Loucy (cell line): ENCODE measurements at regions not wholly inside any gene's neighbourhood (a gene's known extent, or its start where the extent isn't known, plus 50 kb on each side); places are given as distances from the start of the nearest gene placed in this dataset.

Experiments
- H2AFZ ChIP-seq: fragments of 200-600 bp; sonication (generic); 2 replicates; pipeline ENCODE4 v1.6.0; 2016; ENCODE audit warnings: antibody characterized with exemption, mild to moderate bottlenecking, low read length, moderate library complexity
- H3F3A ChIP-seq: fragments of 200-600 bp; 2 replicates; pipeline ENCODE4 v1.6.0; 2016; ENCODE audit warnings: antibody characterized with exemption, low read depth, mild to moderate bottlenecking
- H3K27me3 ChIP-seq: fragments of 200-600 bp; sonication (generic); 2 replicates; pipeline ENCODE4 v1.6.1; 2014; ENCODE audit warnings: low read length, mild to moderate bottlenecking; ENCODE audit not compliant: insufficient read depth, poor library complexity, severe bottlenecking
- H3K36me3 ChIP-seq: fragments of 200-600 bp; sonication (generic); 2 replicates; pipeline ENCODE4 v1.6.1; 2016; ENCODE audit warnings: low read length; ENCODE audit not compliant: insufficient read depth
- H3K4me1 ChIP-seq: fragments of 200-600 bp; sonication (generic); 2 replicates; pipeline ENCODE4 v1.5.1; 2014; ENCODE audit warnings: low read length, mild to moderate bottlenecking; ENCODE audit not compliant: insufficient read depth, poor library complexity, severe bottlenecking
- H3K4me2 ChIP-seq: fragments of 200-600 bp; sonication (generic); 2 replicates; pipeline ENCODE4 v1.6.0; 2014; ENCODE audit warnings: antibody characterized with exemption, low read length, low read depth, mild to moderate bottlenecking; ENCODE audit not compliant: poor library complexity, severe bottlenecking
- H3K4me3 ChIP-seq: fragments of 200-600 bp; sonication (generic); 2 replicates; pipeline ENCODE4 v1.5.1; 2014; ENCODE audit warnings: low read length, mild to moderate bottlenecking, mixed read lengths; ENCODE audit not compliant: poor library complexity, severe bottlenecking
- H3K79me2 ChIP-seq: fragments of 200-600 bp; sonication (generic); 2 replicates; pipeline ENCODE4 v1.6.1; 2014; ENCODE audit warnings: low read length; ENCODE audit not compliant: insufficient read depth
- H3K9ac ChIP-seq: fragments of 200-600 bp; sonication (generic); 2 replicates; pipeline ENCODE4 v1.6.0; 2014; ENCODE audit warnings: mild to moderate bottlenecking, low read depth, low read length, moderate library complexity; ENCODE audit not compliant: poor library complexity, severe bottlenecking
- H3K9me2 ChIP-seq: fragments of 200-600 bp; sonication (generic); replicated peaks from 2 replicates; pipeline ENCODE4 v1.6.1; 2016; ENCODE audit warnings: low read depth, low read length, mixed read lengths
- H3K9me3 ChIP-seq: fragments of 200-600 bp; sonication (generic); 2 replicates; pipeline ENCODE4 v1.6.1; 2014; ENCODE audit warnings: mild to moderate bottlenecking, antibody characterized with exemption, low read length, low read depth; ENCODE audit not compliant: insufficient read depth
- H4K20me1 ChIP-seq: fragments of 200-600 bp; sonication (generic); 2 replicates; pipeline ENCODE4 v1.6.0; 2014; ENCODE audit warnings: antibody characterized with exemption, low read length, mild to moderate bottlenecking; ENCODE audit not compliant: insufficient read depth, poor library complexity, severe bottlenecking
- CTCF ChIP-seq: fragments of 200-600 bp; sonication (generic); conservative IDR thresholded peaks from 2 replicates; pipeline ENCODE4 v1.5.1; 2014; ENCODE audit warnings: mild to moderate bottlenecking, antibody characterized with exemption, low read length
- EZH2phosphoT487 ChIP-seq: fragments of 200-600 bp; IDR thresholded peaks from 2 replicates; pipeline ENCODE4 v1.6.1; 2018; ENCODE audit warnings: antibody characterized with exemption, mild to moderate bottlenecking, moderate library complexity, borderline replicate concordance

- no peaks in the 10 kb centered on the region for H4K20me1 ChIP-seq
- no peak overlapping the region for H3K4me3 ChIP-seq
Measured at GRCh38 chr19:29881386-29881785, 60.7 kb upstream of the URI1 start.

GRCh38 chr19:29882719-29883105 lies 59.3 kb upstream of the URI1 start:
- TF ChIP-seq CTCF (no peak), EZH2phosphoT487 (no peak)
- Histone ChIP-seq H3K9me3 (no peaks in the 10 kb centered on the region), H4K20me1 (no peaks in the 10 kb centered on the region), H3F3A (no peaks in the 10 kb centered on the region), H3K79me2 (no peaks in the 10 kb centered on the region), H3K4me1 (peaks cover 12% of the 10 kb centered on the region), H3K4me2 (no peak overlapping the region), H3K9me2 (no peaks in the 10 kb centered on the region), H3K9ac (no peak overlapping the region), H2AFZ (no peak overlapping the region), H3K36me3 (no peaks in the 10 kb centered on the region), H3K27me3 (no peaks in the 10 kb centered on the region), H3K4me3 (no peak overlapping the region)

More at GRCh38 chr19:29881386-29881785, 60.7 kb upstream of the URI1 start:
- H3K9me2 ChIP-seq, result no peaks in the 10 kb centered on the region
- no peak overlapping the region for H3K4me2 ChIP-seq
- TF ChIP-seq EZH2phosphoT487 (no peak), CTCF (no peak)
- no peaks in the 10 kb centered on the region for H3K79me2 ChIP-seq
- no peaks in the 10 kb centered on the region for H3K27me3 ChIP-seq
- H3K36me3 ChIP-seq, result no peaks in the 10 kb centered on the region
- H3F3A ChIP-seq, result no peaks in the 10 kb centered on the region
- H3K9ac ChIP-seq, result no peak overlapping the region
- no peaks in the 10 kb centered on the region for H3K9me3 ChIP-seq
- peaks cover 2% of the 10 kb centered on the region for H3K4me1 ChIP-seq
- no peak overlapping the region for H2AFZ ChIP-seq

- Histone ChIP-seq H2AFZ (no peak overlapping the region), H3K36me3 (no peaks in the 10 kb centered on the region), H3K4me2 (no peak overlapping the region), H3K9me2 (no peaks in the 10 kb centered on the region), H3K27me3 (no peaks in the 10 kb centered on the region), H3K4me3 (no peak overlapping the region), H3K9me3 (no peaks in the 10 kb centered on the region), H4K20me1 (no peaks in the 10 kb centered on the region), H3K4me1 (peaks cover 16% of the 10 kb centered on the region), H3K79me2 (no peaks in the 10 kb centered on the region), H3K9ac (no peak overlapping the region), H3F3A (no peaks in the 10 kb centered on the region)
- no peak for TF ChIP-seq CTCF
Measured at GRCh38 chr19:29884044-29884443, 58.0 kb upstream of the URI1 start.
